Esophagus squamous epithelium (tissue), 4 donors: ENCODE measurements at regions not wholly inside any gene's neighbourhood (a gene's known extent, or its start where the extent isn't known, plus 50 kb on each side); places are given as distances from the start of the nearest gene placed in this dataset.

Experiments
- CTCF ChIP-seq, 6 experiments: fragments of 450-650 bp in 4 of 6; fragments of 200-600 bp in 2 of 6; sonication (generic) in 2 of 6; IDR thresholded peaks; one replicate each; pipeline ENCODE4 v1.5.1; 2016 to 2019; ENCODE audit warnings: antibody characterized with exemption in 6 of 6, mild to moderate bottlenecking in 4 of 6, moderate library complexity in 4 of 6
- POLR2A ChIP-seq, 4 donors: fragments of 450-650 bp; IDR thresholded peaks; one replicate each; pipeline ENCODE4 v1.6.1; 2017; ENCODE audit warnings: antibody characterized with exemption in 4 of 4, mild to moderate bottlenecking in 4 of 4, moderate library complexity in 3 of 4

- TF ChIP-seq CTCF (IDR thresholded peaks at IDR 0.05): no peak
- TF ChIP-seq POLR2A (IDR thresholded peaks at IDR 0.05): no peak
Measured at GRCh38 chr1:221458447-221459156, 283.3 kb downstream of the DUSP10 start.
